Liver (tissue), 3 donors: ENCODE measurements at regions not wholly inside any gene's neighbourhood (a gene's known extent, or its start where the extent isn't known, plus 50 kb on each side); places are given as distances from the start of the nearest gene placed in this dataset.

Source experiments
- FOXA1 ChIP-seq: IDR thresholded peaks from 2 replicates; pipeline ENCODE4 v1.6.1; 2016; ENCODE audit warnings: antibody characterized with exemption
- FOXA2 ChIP-seq: IDR thresholded peaks from 2 replicates; pipeline ENCODE4 v1.6.1; 2016; ENCODE audit warnings: antibody characterized with exemption
- GABPA ChIP-seq, 2 donors: IDR thresholded peaks in 1 of 2; conservative IDR thresholded peaks in 1 of 2; 2 replicates each; pipeline ENCODE4 v1.6.1; 2016; ENCODE audit warnings: antibody characterized with exemption in 2 of 2, mild to moderate bottlenecking in 1 of 2, moderate library complexity in 1 of 2
- HNF4G ChIP-seq: IDR thresholded peaks from 2 replicates; pipeline ENCODE4 v1.6.1; 2016; ENCODE audit warnings: antibody characterized with exemption
- JUND ChIP-seq, 2 donors: IDR thresholded peaks; 2 replicates each; pipeline ENCODE4 v1.6.1; 2016; ENCODE audit warnings: antibody characterized with exemption in 2 of 2
- RAD21 ChIP-seq, 2 donors: IDR thresholded peaks; 2 replicates each; pipeline ENCODE4 v1.6.1; 2016; ENCODE audit warnings: antibody characterized with exemption in 2 of 2, mild to moderate bottlenecking in 2 of 2
- REST ChIP-seq: IDR thresholded peaks from 2 replicates; pipeline ENCODE4 v1.6.1; 2016; ENCODE audit warnings: antibody characterized with exemption, mild to moderate bottlenecking
- SP1 ChIP-seq: IDR thresholded peaks from 2 replicates; pipeline ENCODE4 v1.6.1; 2018; ENCODE audit warnings: antibody characterized with exemption, mild to moderate bottlenecking
- TAF1 ChIP-seq: conservative IDR thresholded peaks from 2 replicates; pipeline ENCODE4 v1.6.1; 2016; ENCODE audit warnings: antibody characterized with exemption, mild to moderate bottlenecking
- YY1 ChIP-seq: IDR thresholded peaks from 2 replicates; pipeline ENCODE4 v1.6.1; 2016; ENCODE audit warnings: antibody characterized with exemption, mild to moderate bottlenecking
- ZBTB33 ChIP-seq: IDR thresholded peaks from 2 replicates; pipeline ENCODE4 v1.6.1; 2016; ENCODE audit warnings: antibody characterized with exemption
- TF ChIP-seq, protein P1 (sequence below): IDR thresholded peaks from 2 replicates; pipeline ENCODE4 v1.6.1; 2016; ENCODE audit warnings: antibody characterized with exemption
- TF ChIP-seq, protein P2 (sequence below): fragments of 150-350 bp; IDR thresholded peaks from 2 replicates; pipeline ENCODE4 v1.5.1; 2017; ENCODE audit warnings: improper control_type of control experiment, low read depth, low read length; ENCODE audit not compliant: missing input control
- TF ChIP-seq, protein P3 (sequence below): IDR thresholded peaks from 2 replicates; pipeline ENCODE4 v1.6.1; 2016; ENCODE audit warnings: antibody characterized with exemption
- donor health status: healthy.
- donor health status: healthy.

DNA sequence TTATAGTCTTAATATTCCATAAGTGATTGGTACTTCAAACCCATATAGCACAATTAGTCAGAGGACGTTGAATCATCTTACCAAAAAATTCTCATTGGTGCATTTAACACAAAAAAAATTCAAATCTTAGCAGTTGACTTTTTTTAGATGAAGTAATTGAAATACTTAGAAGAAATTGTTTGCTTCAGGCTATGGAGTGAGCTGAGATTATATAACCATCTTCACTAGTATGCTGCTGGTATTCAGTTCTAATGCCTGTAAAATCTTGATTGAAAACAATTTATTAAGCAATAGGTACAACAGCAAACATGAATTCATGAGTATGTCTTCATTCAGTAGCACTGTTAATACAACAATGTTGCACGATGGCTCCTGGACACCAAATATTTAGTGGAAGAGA, 250.0 kb downstream of the GPM6A start:
- no peak for TF ChIP-seq REST
- TF ChIP-seq, protein P1, sequence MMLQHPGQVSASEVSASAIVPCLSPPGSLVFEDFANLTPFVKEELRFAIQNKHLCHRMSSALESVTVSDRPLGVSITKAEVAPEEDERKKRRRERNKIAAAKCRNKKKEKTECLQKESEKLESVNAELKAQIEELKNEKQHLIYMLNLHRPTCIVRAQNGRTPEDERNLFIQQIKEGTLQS = no peak
- no peak for TF ChIP-seq GABPA (IDR thresholded peaks at IDR 0.05 in 1 of 2, conservative IDR thresholded peaks at IDR 0.05 in 1 of 2)
- no peak for TF ChIP-seq YY1
- TF ChIP-seq, protein P2, sequence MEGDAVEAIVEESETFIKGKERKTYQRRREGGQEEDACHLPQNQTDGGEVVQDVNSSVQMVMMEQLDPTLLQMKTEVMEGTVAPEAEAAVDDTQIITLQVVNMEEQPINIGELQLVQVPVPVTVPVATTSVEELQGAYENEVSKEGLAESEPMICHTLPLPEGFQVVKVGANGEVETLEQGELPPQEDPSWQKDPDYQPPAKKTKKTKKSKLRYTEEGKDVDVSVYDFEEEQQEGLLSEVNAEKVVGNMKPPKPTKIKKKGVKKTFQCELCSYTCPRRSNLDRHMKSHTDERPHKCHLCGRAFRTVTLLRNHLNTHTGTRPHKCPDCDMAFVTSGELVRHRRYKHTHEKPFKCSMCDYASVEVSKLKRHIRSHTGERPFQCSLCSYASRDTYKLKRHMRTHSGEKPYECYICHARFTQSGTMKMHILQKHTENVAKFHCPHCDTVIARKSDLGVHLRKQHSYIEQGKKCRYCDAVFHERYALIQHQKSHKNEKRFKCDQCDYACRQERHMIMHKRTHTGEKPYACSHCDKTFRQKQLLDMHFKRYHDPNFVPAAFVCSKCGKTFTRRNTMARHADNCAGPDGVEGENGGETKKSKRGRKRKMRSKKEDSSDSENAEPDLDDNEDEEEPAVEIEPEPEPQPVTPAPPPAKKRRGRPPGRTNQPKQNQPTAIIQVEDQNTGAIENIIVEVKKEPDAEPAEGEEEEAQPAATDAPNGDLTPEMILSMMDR = no peak
- TF ChIP-seq, protein P3, sequence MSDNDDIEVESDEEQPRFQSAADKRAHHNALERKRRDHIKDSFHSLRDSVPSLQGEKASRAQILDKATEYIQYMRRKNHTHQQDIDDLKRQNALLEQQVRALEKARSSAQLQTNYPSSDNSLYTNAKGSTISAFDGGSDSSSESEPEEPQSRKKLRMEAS = no peak
- TF ChIP-seq FOXA1 = no peak
- TF ChIP-seq FOXA2 = no peak
- TF ChIP-seq HNF4G = no peak
- TF ChIP-seq RAD21 (IDR thresholded peaks at IDR 0.05) = no peak
- TF ChIP-seq ZBTB33 = no peak
- no peak for TF ChIP-seq JUND (IDR thresholded peaks at IDR 0.05)
- no peak for TF ChIP-seq SP1
- no peak for TF ChIP-seq TAF1
